HEK293 (cell line): ENCODE measurements at regions not wholly inside any gene's neighbourhood (a gene's known extent, or its start where the extent isn't known, plus 50 kb on each side); places are given as distances from the start of the nearest gene placed in this dataset.

Experiments
- CTCF ChIA-PET: fragments of 350-600 bp; formaldehyde crosslinking; extraction: SDS; loops from one replicate; lab custom pipeline; 2021; ENCODE audit warnings: antibody characterized with exemption; lab: Yijun Ruan, JAX
- POLR2A ChIA-PET: fragments of 300-600 bp; formaldehyde crosslinking; extraction: SDS; loops from one replicate; lab custom pipeline; 2020; ENCODE audit warnings: antibody characterized with exemption, inconsistent platforms; lab: Yijun Ruan, JAX
- H3K27ac ChIP-seq: fragments of 200-500 bp; sonication (Bioruptor generic); 2 replicates; pipeline ENCODE4 v1.5.1; 2014; ENCODE audit warnings: low read depth, low read length, control low read depth, inconsistent platforms; ENCODE audit errors: extremely low read depth
- H3K36me3 ChIP-seq, 2 experiments: fragments of 200-500 bp in 1 of 2; sonication (Bioruptor generic) in 1 of 2; 1 replicate in 1 of 2; 2 replicates in 1 of 2; pipeline ENCODE4 v1.5.1; 2014 to 2017; ENCODE audit warnings: inconsistent platforms in 2 of 2, low read length in 2 of 2; ENCODE audit not compliant: control insufficient read depth in 2 of 2, insufficient read depth in 1 of 2
- H3K4me1 ChIP-seq: fragments of 200-500 bp; sonication (Bioruptor generic); 2 replicates; pipeline ENCODE4 v1.5.1; 2014; ENCODE audit warnings: mild to moderate bottlenecking, low read length, inconsistent platforms; ENCODE audit not compliant: control insufficient read depth, insufficient read depth
- H3K4me3 ChIP-seq: 2 replicates; pipeline ENCODE4 v1.5.1; 2011; ENCODE audit warnings: low read depth, mild to moderate bottlenecking, control low read depth, low read length, moderate library complexity
- H3K9me3 ChIP-seq: fragments of 200-500 bp; sonication (Bioruptor generic); 2 replicates; pipeline ENCODE4 v1.5.1; 2014; ENCODE audit warnings: low read depth, low read length, inconsistent platforms; ENCODE audit not compliant: control insufficient read depth, insufficient read depth
- ATF2 ChIP-seq: fragments of 450-650 bp; formaldehyde crosslinking; IDR thresholded peaks from 2 replicates; pipeline ENCODE4 v1.5.1; 2016; ENCODE audit warnings: missing biosample characterization, missing genetic modification characterization, low read depth
- GLIS1 ChIP-seq: fragments of 450-650 bp; formaldehyde crosslinking; IDR thresholded peaks from 2 replicates; pipeline ENCODE4 v1.5.1; 2016; ENCODE audit warnings: missing biosample characterization, missing genetic modification characterization
- KLF10 ChIP-seq: fragments of 450-650 bp; IDR thresholded peaks from 2 replicates; pipeline ENCODE4 v1.5.1; 2018; ENCODE audit warnings: missing biosample characterization, mild to moderate bottlenecking, missing genetic modification characterization
- KLF7 ChIP-seq: fragments of 450-650 bp; formaldehyde crosslinking; IDR thresholded peaks from 2 replicates; pipeline ENCODE4 v1.5.1; 2016; ENCODE audit warnings: missing biosample characterization, missing genetic modification characterization, borderline replicate concordance
- MZF1 ChIP-seq: fragments of 450-650 bp; formaldehyde crosslinking; IDR thresholded peaks from 2 replicates; pipeline ENCODE4 v1.5.1; 2017; ENCODE audit warnings: missing biosample characterization, missing genetic modification characterization, borderline replicate concordance
- RBAK ChIP-seq: fragments of 450-650 bp; formaldehyde crosslinking; IDR thresholded peaks from 2 replicates; pipeline ENCODE4 v1.5.1; 2016; ENCODE audit warnings: missing biosample characterization, missing genetic modification characterization
- TSHZ1 ChIP-seq: fragments of 450-650 bp; formaldehyde crosslinking; IDR thresholded peaks from 2 replicates; pipeline ENCODE4 v1.5.1; 2016; ENCODE audit warnings: missing biosample characterization, missing genetic modification characterization, borderline replicate concordance
- ZNF114 ChIP-seq: fragments of 450-650 bp; formaldehyde crosslinking; IDR thresholded peaks from 2 replicates; pipeline ENCODE4 v1.5.0; 2017; ENCODE audit warnings: missing biosample characterization, missing genetic modification characterization
- ZNF132 ChIP-seq: fragments of 450-650 bp; formaldehyde crosslinking; IDR thresholded peaks from 2 replicates; pipeline ENCODE4 v1.5.1; 2017; ENCODE audit warnings: missing biosample characterization, missing genetic modification characterization, borderline replicate concordance
- ZNF175 ChIP-seq: fragments of 450-650 bp; formaldehyde crosslinking; IDR thresholded peaks from 2 replicates; pipeline ENCODE4 v1.5.1; 2016; ENCODE audit warnings: missing biosample characterization, missing genetic modification characterization
- ZNF223 ChIP-seq: fragments of 450-650 bp; formaldehyde crosslinking; IDR thresholded peaks from 2 replicates; pipeline ENCODE4 v1.5.1; 2016; ENCODE audit warnings: missing biosample characterization, missing genetic modification characterization
- ZNF239 ChIP-seq: fragments of 450-650 bp; formaldehyde crosslinking; IDR thresholded peaks from 2 replicates; pipeline ENCODE4 v1.5.1; 2016; ENCODE audit warnings: missing biosample characterization, missing genetic modification characterization
- ZNF280C ChIP-seq: fragments of 450-650 bp; formaldehyde crosslinking; IDR thresholded peaks from 2 replicates; pipeline ENCODE4 v1.5.1; 2016; ENCODE audit warnings: missing biosample characterization, missing genetic modification characterization
- ZNF426 ChIP-seq: fragments of 450-650 bp; formaldehyde crosslinking; IDR thresholded peaks from 2 replicates; pipeline ENCODE4 v1.5.1; 2017; ENCODE audit warnings: missing biosample characterization, missing genetic modification characterization, mild to moderate bottlenecking, inconsistent platforms, moderate library complexity
- ZNF48 ChIP-seq: fragments of 450-650 bp; formaldehyde crosslinking; IDR thresholded peaks from 2 replicates; pipeline ENCODE4 v1.5.1; 2016; ENCODE audit warnings: missing biosample characterization, missing genetic modification characterization
- ZNF558 ChIP-seq: fragments of 450-650 bp; formaldehyde crosslinking; IDR thresholded peaks from 2 replicates; pipeline ENCODE4 v1.5.1; 2016; ENCODE audit warnings: missing biosample characterization, missing genetic modification characterization
- ZNF571 ChIP-seq: fragments of 450-650 bp; formaldehyde crosslinking; IDR thresholded peaks from 2 replicates; pipeline ENCODE4 v1.5.0; 2017; ENCODE audit warnings: missing biosample characterization, missing genetic modification characterization
- ZNF664 ChIP-seq: fragments of 450-650 bp; formaldehyde crosslinking; IDR thresholded peaks from 2 replicates; pipeline ENCODE4 v1.5.1; 2016; ENCODE audit warnings: missing biosample characterization, missing genetic modification characterization

- TF ChIP-seq ZNF132 (tag by site-specific recombination) (no peak), ZNF48 (tag by site-specific recombination) (no peak), KLF7 (tag by site-specific recombination) (no peak), ZNF664 (tag by site-specific recombination) (no peak)
- ChIA-PET CTCF (interaction anchor here (0.5 to 1.8 kb wide), 2 partner anchors 12 to 695 kb away, joined by 3 to 6 read pairs; no protein-coding TSS in a partner anchor), POLR2A (no interaction called here)
- Histone ChIP-seq H3K27ac (no peak overlapping the region), H3K4me1 (peaks cover 5% of the 10 kb centered on the region; the same call in 1 of the 2 replicates), H3K9me3 (no peaks in the 10 kb centered on the region), H3K36me3 (no peaks in the 10 kb centered on the region), H3K4me3 (no peak overlapping the region)
Observed at GRCh38 chr19:32029235-32029634, 316.2 kb upstream of the ZNF507 start.

- H3K9me3 ChIP-seq: no peaks in the 10 kb centered on the region
- CTCF ChIA-PET: interaction anchor here (0.6 to 2.2 kb wide), 3 partner anchors 10 to 1131 kb away, joined by 3 to 12 read pairs (median 4); no protein-coding TSS in a partner anchor
- H3K4me1 ChIP-seq: no peaks in the 10 kb centered on the region
- POLR2A ChIA-PET: no interaction called here
- H3K27ac ChIP-seq: no peak overlapping the region
- no peak overlapping the region for H3K4me3 ChIP-seq
- TF ChIP-seq ZNF114 (tag by site-specific recombination): no peak
- TF ChIP-seq ZNF223 (tag by site-specific recombination): no peak
- TF ChIP-seq ZNF571: no peak
- no peak for TF ChIP-seq ZNF239 (tag by site-specific recombination)
- TF ChIP-seq ATF2: no peak
- TF ChIP-seq ZNF175 (tag by site-specific recombination): no peak
- no peak for TF ChIP-seq MZF1 (tag by site-specific recombination)
- no peak for TF ChIP-seq ZNF558 (tag by site-specific recombination)
- TF ChIP-seq KLF10: no peak
- TF ChIP-seq RBAK (tag by site-specific recombination): no peak
- no peak for TF ChIP-seq TSHZ1 (tag by site-specific recombination)
- no peak for TF ChIP-seq GLIS1 (tag by site-specific recombination)
- TF ChIP-seq ZNF426 (tag by site-specific recombination): no peak
- H3K36me3 ChIP-seq: no peaks in the 10 kb centered on the region
Observed at GRCh38 chr19:32032561-32032960, 312.8 kb upstream of the ZNF507 start.

GRCh38 chr19:32035626-32036025, 309.8 kb upstream of the ZNF507 start:
- H3K9me3 ChIP-seq: no peaks in the 10 kb centered on the region; the same call in 1 of the 2 replicates
- H3K36me3 ChIP-seq: no peaks in the 10 kb centered on the region
- no peak for TF ChIP-seq ZNF280C (tag by site-specific recombination)
- no peaks in the 10 kb centered on the region for H3K4me1 ChIP-seq
- H3K27ac ChIP-seq: no peak overlapping the region
- ChIA-PET CTCF (no interaction called here), POLR2A (no interaction called here)
- no peak overlapping the region for H3K4me3 ChIP-seq
